Tibial nerve (tissue), 4 donors: ENCODE measurements at regions not wholly inside any gene's neighbourhood (a gene's known extent, or its start where the extent isn't known, plus 50 kb on each side); places are given as distances from the start of the nearest gene placed in this dataset.

ENCODE experiments used
- DNase-seq, 2 donors: peaks; one replicate each; pipeline ENCODE4 v3.0.0-alpha.2; 2019; ENCODE audit warnings: low spot score in 2 of 2
- H3K27ac ChIP-seq, 4 donors: fragments of 200-600 bp; sonication (generic) in 3 of 4; one replicate each; pipeline ENCODE4 v1.5.1; 2017 to 2019; ENCODE audit warnings: mild to moderate bottlenecking in 1 of 4
- H3K27me3 ChIP-seq, 2 donors: fragments of 200-600 bp; sonication (generic) in 1 of 2; one replicate each; pipeline versions ENCODE4 v1.5.1 to v1.6.0; 2017 to 2019
- H3K36me3 ChIP-seq, 3 donors: fragments of 200-600 bp; sonication (generic); one replicate each; pipeline ENCODE4 v1.5.1; 2018 to 2019
- H3K4me1 ChIP-seq, 4 donors: fragments of 200-600 bp; sonication (generic) in 3 of 4; one replicate each; pipeline ENCODE4 v1.5.1; 2017 to 2019
- H3K4me3 ChIP-seq, 4 donors: fragments of 200-600 bp; sonication (generic) in 3 of 4; one replicate each; pipeline ENCODE4 v1.5.1; 2017 to 2019; ENCODE audit warnings: mild to moderate bottlenecking in 1 of 4, moderate library complexity in 1 of 4
- H3K9me3 ChIP-seq, 4 donors: fragments of 200-600 bp; sonication (generic) in 3 of 4; one replicate each; pipeline ENCODE4 v1.5.1; 2017 to 2019
- EP300 ChIP-seq, 2 donors: sonication (generic); formaldehyde crosslinking; IDR thresholded peaks; one replicate each; pipeline ENCODE4 v1.6.1; 2017; ENCODE audit warnings: antibody characterized with exemption in 2 of 2, mild to moderate bottlenecking in 1 of 2
- POLR2A ChIP-seq, 2 donors: fragments of 450-650 bp; IDR thresholded peaks; one replicate each; pipeline ENCODE4 v1.6.1; 2017; ENCODE audit warnings: antibody characterized with exemption in 2 of 2, mild to moderate bottlenecking in 2 of 2, moderate library complexity in 2 of 2
- WGBS, 2 donors: methylation state at CpG; one replicate each; pipeline ENCODE4 v1.1.5; 2018; 5-methylcytosine and 5-hydroxymethylcytosine counted together
- TF ChIP-seq, protein P1 (sequence below), 5 experiments: fragments of 200-600 bp in 3 of 5; fragments of 450-650 bp in 2 of 5; sonication (generic) in 3 of 5; IDR thresholded peaks; one replicate each; pipeline ENCODE4 v1.5.1; 2016 to 2019; ENCODE audit warnings: antibody characterized with exemption in 5 of 5, mild to moderate bottlenecking in 3 of 5, moderate library complexity in 2 of 5

DNA sequence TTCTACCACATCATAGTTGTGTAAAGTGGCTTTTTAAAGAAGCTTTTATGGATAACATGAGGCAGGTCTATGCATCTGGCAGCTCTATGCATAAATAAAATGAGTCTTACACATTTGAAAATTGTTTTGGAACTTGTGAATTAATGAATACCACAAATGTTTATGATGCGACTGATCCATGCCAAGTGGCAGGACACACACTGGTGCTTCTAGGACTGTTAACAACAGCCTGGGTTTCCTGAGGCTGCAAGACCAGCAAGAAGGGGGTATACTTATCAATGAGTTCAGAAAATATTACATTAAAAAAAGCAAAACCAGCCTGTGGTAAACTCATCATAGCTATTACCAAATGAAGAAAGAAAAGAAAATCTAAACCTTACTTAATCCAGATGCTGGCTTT is 212.9 kb upstream of the PDE10A start:
- Histone ChIP-seq H3K9me3 (peaks cover 0 to 7% (median 0%) of the 10 kb centered on the region in 4 donors), H3K4me3 (no peak overlapping the region), H3K27me3 (no peaks in the 10 kb centered on the region), H3K36me3 (no peaks in the 10 kb centered on the region), H3K4me1 (peaks cover 0 to 20% (median 0%) of the 10 kb centered on the region in 4 donors), H3K27ac (no peak overlapping the region)
- TF ChIP-seq, protein P1, sequence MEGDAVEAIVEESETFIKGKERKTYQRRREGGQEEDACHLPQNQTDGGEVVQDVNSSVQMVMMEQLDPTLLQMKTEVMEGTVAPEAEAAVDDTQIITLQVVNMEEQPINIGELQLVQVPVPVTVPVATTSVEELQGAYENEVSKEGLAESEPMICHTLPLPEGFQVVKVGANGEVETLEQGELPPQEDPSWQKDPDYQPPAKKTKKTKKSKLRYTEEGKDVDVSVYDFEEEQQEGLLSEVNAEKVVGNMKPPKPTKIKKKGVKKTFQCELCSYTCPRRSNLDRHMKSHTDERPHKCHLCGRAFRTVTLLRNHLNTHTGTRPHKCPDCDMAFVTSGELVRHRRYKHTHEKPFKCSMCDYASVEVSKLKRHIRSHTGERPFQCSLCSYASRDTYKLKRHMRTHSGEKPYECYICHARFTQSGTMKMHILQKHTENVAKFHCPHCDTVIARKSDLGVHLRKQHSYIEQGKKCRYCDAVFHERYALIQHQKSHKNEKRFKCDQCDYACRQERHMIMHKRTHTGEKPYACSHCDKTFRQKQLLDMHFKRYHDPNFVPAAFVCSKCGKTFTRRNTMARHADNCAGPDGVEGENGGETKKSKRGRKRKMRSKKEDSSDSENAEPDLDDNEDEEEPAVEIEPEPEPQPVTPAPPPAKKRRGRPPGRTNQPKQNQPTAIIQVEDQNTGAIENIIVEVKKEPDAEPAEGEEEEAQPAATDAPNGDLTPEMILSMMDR (IDR thresholded peaks at IDR 0.05), result no peak
- no peak for TF ChIP-seq POLR2A (IDR thresholded peaks at IDR 0.05)
- TF ChIP-seq EP300 (IDR thresholded peaks at IDR 0.05), result no peak
- DNase-seq, result no peak
- 69 to 73% methylated on average over 1 of the region's 1 CpG for WGBS, 2 donors

DNA sequence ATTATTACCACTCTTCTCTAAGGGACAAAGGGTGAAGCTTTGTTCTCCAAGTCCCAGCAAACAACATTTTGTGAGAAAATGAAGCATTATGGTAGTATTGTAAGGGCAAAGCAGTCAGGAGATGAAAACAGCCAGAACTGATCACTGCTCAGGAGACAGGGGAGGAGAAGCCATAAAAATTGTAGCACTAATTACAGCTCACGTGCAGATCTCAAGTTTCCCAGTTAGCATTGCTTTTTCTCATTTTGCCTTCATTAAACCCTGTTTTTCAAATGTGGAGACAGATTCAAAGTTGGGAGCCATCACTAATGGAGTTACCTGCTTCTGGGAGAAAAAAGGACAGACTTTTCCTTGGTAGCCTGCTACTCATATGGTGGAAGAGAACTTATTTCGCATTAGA is 210.9 kb upstream of the PDE10A start:
- H3K27me3 ChIP-seq, result no peaks in the 10 kb centered on the region
- DNase-seq, result no peak
- H3K36me3 ChIP-seq, result no peaks in the 10 kb centered on the region
- no peak overlapping the region for H3K4me3 ChIP-seq
- WGBS, 2 donors, result 66 to 77% methylated on average over 2 of the region's 2 CpGs
- TF ChIP-seq, protein P1 (IDR thresholded peaks at IDR 0.05), result no peak
- TF ChIP-seq EP300 (IDR thresholded peaks at IDR 0.05), result no peak
- no peak for TF ChIP-seq POLR2A (IDR thresholded peaks at IDR 0.05)
- peaks cover 0 to 20% (median 0%) of the 10 kb centered on the region in 4 donors for H3K4me1 ChIP-seq
- H3K9me3 ChIP-seq, result peaks cover 0 to 23% (median 2%) of the 10 kb centered on the region in 4 donors
- H3K27ac ChIP-seq, result no peak overlapping the region

DNA sequence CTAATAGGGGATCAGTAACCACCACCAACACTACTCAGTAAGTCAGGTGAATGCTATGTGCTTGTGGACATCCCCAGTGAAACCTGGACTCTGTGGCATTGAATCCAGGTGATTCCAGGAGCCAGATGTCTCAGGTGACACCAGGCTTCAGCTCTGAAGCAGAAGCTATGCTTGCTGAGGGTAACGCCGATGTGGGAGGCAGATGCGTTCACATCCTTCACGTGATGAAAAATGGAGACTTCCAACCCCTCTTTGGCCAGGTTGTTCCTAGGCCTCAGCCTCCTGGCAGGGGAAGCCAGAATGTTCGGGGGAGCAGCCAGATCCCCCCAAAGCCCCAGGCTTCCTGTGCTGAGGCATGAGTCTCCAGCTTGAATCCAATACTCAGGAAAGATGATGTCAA is 209.8 kb upstream of the PDE10A start:
- Histone ChIP-seq H3K4me1 (peaks cover 0 to 20% (median 0%) of the 10 kb centered on the region in 4 donors), H3K27me3 (no peaks in the 10 kb centered on the region), H3K36me3 (no peaks in the 10 kb centered on the region), H3K9me3 (peaks cover 0 to 18% (median 3%) of the 10 kb centered on the region in 4 donors), H3K4me3 (no peak overlapping the region), H3K27ac (peak overlapping the region in 1 of 4 donors; percentile 23)
- TF ChIP-seq, protein P1 (IDR thresholded peaks at IDR 0.05), result no peak
- no peak for TF ChIP-seq POLR2A (IDR thresholded peaks at IDR 0.05)
- TF ChIP-seq EP300 (IDR thresholded peaks at IDR 0.05), result no peak
- WGBS, 2 donors, result 78 to 81% methylated on average over 5 of the region's 5 CpGs
- no peak for DNase-seq

DNA sequence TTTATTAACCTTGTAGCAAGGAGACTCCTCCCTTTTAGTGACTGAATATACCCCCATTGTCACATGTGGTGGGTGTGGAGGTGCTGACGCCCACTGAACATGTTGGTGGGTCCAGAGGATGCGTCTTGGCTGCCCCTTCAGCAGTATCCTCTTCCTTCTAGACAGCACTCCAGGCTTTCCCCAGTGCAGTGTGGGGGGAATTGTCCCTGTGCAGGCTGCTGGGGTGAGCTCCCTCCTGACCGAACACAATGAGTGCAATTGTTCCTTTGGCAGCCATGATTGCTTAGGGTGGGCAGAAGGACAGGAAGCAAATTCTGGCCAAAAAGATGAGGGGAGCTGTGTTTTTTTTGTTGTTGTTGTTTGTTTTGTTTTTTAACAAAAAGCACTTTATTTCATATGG is 209.3 kb upstream of the PDE10A start:
- Histone ChIP-seq H3K27ac (no peak overlapping the region), H3K4me3 (no peak overlapping the region), H3K4me1 (peaks cover 0 to 18% (median 0%) of the 10 kb centered on the region in 4 donors), H3K36me3 (no peaks in the 10 kb centered on the region), H3K9me3 (peaks cover 0 to 18% (median 3%) of the 10 kb centered on the region in 4 donors), H3K27me3 (no peaks in the 10 kb centered on the region)
- DNase-seq, result no peak
- WGBS, 2 donors, result 42 to 46% methylated on average over 3 of the region's 3 CpGs
- TF ChIP-seq EP300 (IDR thresholded peaks at IDR 0.05), result no peak

DNA sequence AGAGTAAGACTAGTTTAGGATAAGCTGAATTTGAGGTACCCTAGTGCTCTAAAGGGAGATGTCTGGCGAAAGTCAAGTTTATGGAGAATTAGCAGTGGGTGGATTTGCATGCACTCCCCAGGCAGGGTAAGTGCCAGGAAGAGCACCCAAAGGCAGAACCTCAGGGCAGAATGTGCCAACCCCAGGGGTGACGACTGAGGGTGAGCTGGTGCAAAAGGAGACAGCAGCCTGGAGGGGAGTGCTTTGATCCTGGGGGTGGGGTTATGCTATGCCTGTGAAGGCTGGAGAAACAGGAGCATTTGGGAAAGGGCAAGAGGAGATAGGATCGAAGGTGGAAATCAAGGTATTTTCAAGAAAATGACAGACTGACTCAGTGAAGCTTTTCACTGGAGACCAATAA is 208.5 kb upstream of the PDE10A start:
- Histone ChIP-seq H3K27me3 (no peaks in the 10 kb centered on the region), H3K27ac (no peak overlapping the region), H3K36me3 (no peaks in the 10 kb centered on the region), H3K4me1 (peaks cover 0 to 11% (median 0%) of the 10 kb centered on the region in 4 donors), H3K4me3 (no peak overlapping the region), H3K9me3 (peaks cover 0 to 21% (median 6%) of the 10 kb centered on the region in 4 donors)
- TF ChIP-seq EP300 (IDR thresholded peaks at IDR 0.05) (no peak), POLR2A (IDR thresholded peaks at IDR 0.05) (no peak)
- TF ChIP-seq, protein P1 (IDR thresholded peaks at IDR 0.05), result no peak
- no peak for DNase-seq
- WGBS, 2 donors, result 92 to 93% methylated on average over 3 of the region's 3 CpGs

DNA sequence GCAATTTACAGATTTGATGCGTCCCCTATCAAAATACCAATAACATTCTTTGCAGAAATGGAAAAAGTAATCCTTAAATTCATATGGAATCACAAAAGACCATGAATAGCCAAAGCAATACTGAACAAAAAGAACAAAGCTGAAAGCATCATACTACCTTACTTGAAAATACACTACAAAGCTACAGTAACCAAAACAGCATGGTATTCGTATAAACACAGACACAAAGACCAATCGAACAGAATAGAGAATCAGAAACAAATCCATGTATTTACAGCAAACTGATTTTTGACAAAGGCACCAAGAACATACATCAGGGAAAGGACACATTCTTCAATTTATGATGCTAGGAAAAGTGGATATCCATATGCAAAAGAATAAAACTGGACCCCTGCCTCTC is 206.5 kb upstream of the PDE10A start:
- H3K4me3 ChIP-seq, result no peak overlapping the region
- no peaks in the 10 kb centered on the region for H3K27me3 ChIP-seq
- H3K27ac ChIP-seq, result no peak overlapping the region
- WGBS, 2 donors, result 90 to 96% methylated on average over 3 of the region's 3 CpGs
- no peaks in the 10 kb centered on the region for H3K36me3 ChIP-seq
- no peak for DNase-seq
- H3K9me3 ChIP-seq, result peaks cover 0 to 28% (median 7%) of the 10 kb centered on the region in 4 donors
- peaks cover 0 to 5% (median 0%) of the 10 kb centered on the region in 4 donors for H3K4me1 ChIP-seq
- TF ChIP-seq POLR2A (IDR thresholded peaks at IDR 0.05) (no peak), EP300 (IDR thresholded peaks at IDR 0.05) (no peak)
- TF ChIP-seq, protein P1 (IDR thresholded peaks at IDR 0.05), result no peak
